HEK293 (cell line): ENCODE measurements at regions not wholly inside any gene's neighbourhood (a gene's known extent, or its start where the extent isn't known, plus 50 kb on each side); places are given as distances from the start of the nearest gene placed in this dataset.

Experiments used
- CTCF ChIA-PET: fragments of 350-600 bp; formaldehyde crosslinking; extraction: SDS; loops from one replicate; lab custom pipeline; 2021; ENCODE audit warnings: antibody characterized with exemption; lab: Yijun Ruan, JAX
- POLR2A ChIA-PET: fragments of 300-600 bp; formaldehyde crosslinking; extraction: SDS; loops from one replicate; lab custom pipeline; 2020; ENCODE audit warnings: antibody characterized with exemption, inconsistent platforms; lab: Yijun Ruan, JAX
- H3K27ac ChIP-seq: fragments of 200-500 bp; sonication (Bioruptor generic); 2 replicates; pipeline ENCODE4 v1.5.1; 2014; ENCODE audit warnings: low read depth, low read length, control low read depth, inconsistent platforms; ENCODE audit errors: extremely low read depth
- H3K36me3 ChIP-seq, 2 experiments: fragments of 200-500 bp in 1 of 2; sonication (Bioruptor generic) in 1 of 2; 1 replicate in 1 of 2; 2 replicates in 1 of 2; pipeline ENCODE4 v1.5.1; 2014 to 2017; ENCODE audit warnings: inconsistent platforms in 2 of 2, low read length in 2 of 2; ENCODE audit not compliant: control insufficient read depth in 2 of 2, insufficient read depth in 1 of 2
- H3K4me1 ChIP-seq: fragments of 200-500 bp; sonication (Bioruptor generic); 2 replicates; pipeline ENCODE4 v1.5.1; 2014; ENCODE audit warnings: mild to moderate bottlenecking, low read length, inconsistent platforms; ENCODE audit not compliant: control insufficient read depth, insufficient read depth
- H3K4me3 ChIP-seq: 2 replicates; pipeline ENCODE4 v1.5.1; 2011; ENCODE audit warnings: low read depth, mild to moderate bottlenecking, control low read depth, low read length, moderate library complexity
- H3K9me3 ChIP-seq: fragments of 200-500 bp; sonication (Bioruptor generic); 2 replicates; pipeline ENCODE4 v1.5.1; 2014; ENCODE audit warnings: low read depth, low read length, inconsistent platforms; ENCODE audit not compliant: control insufficient read depth, insufficient read depth
- GLIS1 ChIP-seq: fragments of 450-650 bp; formaldehyde crosslinking; IDR thresholded peaks from 2 replicates; pipeline ENCODE4 v1.5.1; 2016; ENCODE audit warnings: missing biosample characterization, missing genetic modification characterization
- KLF10 ChIP-seq: fragments of 450-650 bp; IDR thresholded peaks from 2 replicates; pipeline ENCODE4 v1.5.1; 2018; ENCODE audit warnings: missing biosample characterization, mild to moderate bottlenecking, missing genetic modification characterization
- OVOL3 ChIP-seq: fragments of 450-650 bp; formaldehyde crosslinking; IDR thresholded peaks from 2 replicates; pipeline ENCODE4 v1.5.1; 2016; ENCODE audit warnings: missing biosample characterization, missing genetic modification characterization
- PRDM6 ChIP-seq: fragments of 450-650 bp; formaldehyde crosslinking; IDR thresholded peaks from 2 replicates; pipeline ENCODE4 v1.5.1; 2017; ENCODE audit warnings: missing biosample characterization, missing genetic modification characterization
- REST ChIP-seq: fragments of 450-650 bp; formaldehyde crosslinking; IDR thresholded peaks from 2 replicates; pipeline ENCODE4 v1.5.1; 2016; ENCODE audit warnings: missing biosample characterization, missing genetic modification characterization
- SCRT2 ChIP-seq: fragments of 450-650 bp; formaldehyde crosslinking; IDR thresholded peaks from 2 replicates; pipeline ENCODE4 v1.5.1; 2016; ENCODE audit warnings: missing biosample characterization, missing genetic modification characterization
- ZBTB48 ChIP-seq: fragments of 450-650 bp; formaldehyde crosslinking; IDR thresholded peaks from 2 replicates; pipeline ENCODE4 v1.5.1; 2016; ENCODE audit warnings: missing biosample characterization, missing genetic modification characterization
- ZBTB6 ChIP-seq: fragments of 450-650 bp; formaldehyde crosslinking; IDR thresholded peaks from 2 replicates; pipeline ENCODE4 v1.5.1; 2017; ENCODE audit warnings: missing biosample characterization, missing genetic modification characterization
- ZEB2 ChIP-seq: fragments of 450-650 bp; formaldehyde crosslinking; IDR thresholded peaks from 2 replicates; pipeline ENCODE4 v1.5.1; 2016; ENCODE audit warnings: missing biosample characterization, missing genetic modification characterization
- ZFP41 ChIP-seq: fragments of 450-650 bp; formaldehyde crosslinking; IDR thresholded peaks from 2 replicates; pipeline ENCODE4 v1.5.1; 2016; ENCODE audit warnings: missing biosample characterization, missing genetic modification characterization, borderline replicate concordance
- ZNF274 ChIP-seq, 2 experiments: fragments of 200-500 bp in 1 of 2; fragments of 450-650 bp in 1 of 2; sonication (Bioruptor generic) in 1 of 2; formaldehyde crosslinking in 1 of 2; IDR thresholded peaks; 2 replicates each; pipeline versions ENCODE4 v1.5.1 to v1.6.1; 2014 to 2016; ENCODE audit warnings: borderline replicate concordance in 1 of 2, inconsistent platforms in 1 of 2, low read length in 1 of 2, missing biosample characterization in 1 of 2, missing genetic modification characterization in 1 of 2
- ZNF302 ChIP-seq: fragments of 450-650 bp; formaldehyde crosslinking; IDR thresholded peaks from 2 replicates; pipeline ENCODE4 v1.5.1; 2016; ENCODE audit warnings: missing biosample characterization, missing genetic modification characterization, low read depth
- ZNF571 ChIP-seq: fragments of 450-650 bp; formaldehyde crosslinking; IDR thresholded peaks from 2 replicates; pipeline ENCODE4 v1.5.0; 2017; ENCODE audit warnings: missing biosample characterization, missing genetic modification characterization
- ZNF596 ChIP-seq: fragments of 450-650 bp; IDR thresholded peaks from 2 replicates; pipeline ENCODE4 v1.5.0; 2018; ENCODE audit warnings: missing biosample characterization, mild to moderate bottlenecking, missing genetic modification characterization, moderate library complexity
- ZNF600 ChIP-seq: fragments of 450-650 bp; formaldehyde crosslinking; IDR thresholded peaks from 2 replicates; pipeline ENCODE4 v1.5.1; 2016; ENCODE audit warnings: missing biosample characterization, missing genetic modification characterization
- ZNF639 ChIP-seq: fragments of 450-650 bp; formaldehyde crosslinking; IDR thresholded peaks from 2 replicates; pipeline ENCODE4 v1.5.1; 2016; ENCODE audit warnings: missing biosample characterization, missing genetic modification characterization
- ZNF658 ChIP-seq: fragments of 450-650 bp; formaldehyde crosslinking; IDR thresholded peaks from 2 replicates; pipeline ENCODE4; 2016; ENCODE audit warnings: missing biosample characterization, missing genetic modification characterization
- ZNF692 ChIP-seq: fragments of 450-650 bp; formaldehyde crosslinking; IDR thresholded peaks from 2 replicates; pipeline ENCODE4 v1.5.1; 2016; ENCODE audit warnings: missing biosample characterization, missing genetic modification characterization
- ZNF776 ChIP-seq: fragments of 450-650 bp; formaldehyde crosslinking; IDR thresholded peaks from 2 replicates; pipeline ENCODE4 v1.5.0; 2017; ENCODE audit warnings: missing biosample characterization, missing genetic modification characterization, borderline replicate concordance
- ZSCAN23 ChIP-seq: fragments of 450-650 bp; formaldehyde crosslinking; IDR thresholded peaks from 2 replicates; pipeline ENCODE4 v1.5.1; 2016; ENCODE audit warnings: missing biosample characterization, missing genetic modification characterization

GRCh38 chr3:26345613-26346012 is 277.0 kb upstream of the LRRC3B start:
- no peak for TF ChIP-seq ZNF639
- H3K9me3 ChIP-seq, result no peaks in the 10 kb centered on the region
- H3K27ac ChIP-seq, result no peak overlapping the region
- H3K4me1 ChIP-seq, result no peaks in the 10 kb centered on the region
- H3K36me3 ChIP-seq, result no peaks in the 10 kb centered on the region
- ChIA-PET POLR2A (no interaction called here), CTCF (no interaction called here)
- no peak overlapping the region for H3K4me3 ChIP-seq

- no peak overlapping the region for H3K4me3 ChIP-seq
- TF ChIP-seq ZNF302 (tag by site-specific recombination) (no peak), ZNF776 (tag by site-specific recombination) (no peak), ZNF571 (no peak), ZFP41 (tag by site-specific recombination) (no peak), ZNF600 (tag by site-specific recombination) (no peak), GLIS1 (no peak), SCRT2 (tag by site-specific recombination) (no peak), ZEB2 (no peak), ZNF692 (tag by site-specific recombination) (no peak), ZBTB6 (tag by site-specific recombination) (no peak), ZSCAN23 (tag by site-specific recombination) (no peak), PRDM6 (tag by site-specific recombination) (no peak), ZBTB48 (tag by site-specific recombination) (no peak), KLF10 (tag by site-specific recombination) (no peak)
- H3K4me1 ChIP-seq, result no peaks in the 10 kb centered on the region
- H3K27ac ChIP-seq, result no peak overlapping the region
- ChIA-PET CTCF (no interaction called here), POLR2A (no interaction called here)
- no peaks in the 10 kb centered on the region for H3K36me3 ChIP-seq
- no peaks in the 10 kb centered on the region for H3K9me3 ChIP-seq
These were observed 276.1 kb upstream of the LRRC3B start for GRCh38 chr3:26346497-26346896.

GRCh38 chr3:26347150-26347549 is 275.4 kb upstream of the LRRC3B start:
- Histone ChIP-seq H3K9me3 (no peaks in the 10 kb centered on the region), H3K27ac (no peak overlapping the region), H3K4me1 (no peaks in the 10 kb centered on the region), H3K36me3 (no peaks in the 10 kb centered on the region), H3K4me3 (no peak overlapping the region)
- POLR2A ChIA-PET, result no interaction called here
- CTCF ChIA-PET, result no interaction called here
- TF ChIP-seq ZNF658 (tag by site-specific recombination) (no peak), ZNF274 (IDR thresholded peaks at IDR 0.05; ENCODE audit: low read length) (no peak), ZNF274 (tag by site-specific recombination; IDR thresholded peaks at IDR 0.05; ENCODE audit: borderline replicate concordance) (no peak), ZNF596 (no peak), OVOL3 (tag by site-specific recombination) (no peak), REST (no peak)
